GOT3 (cell line): ENCODE measurements at regions not wholly inside any gene's neighbourhood (a gene's known extent, or its start where the extent isn't known, plus 50 kb on each side); places are given as distances from the start of the nearest gene placed in this dataset.

ENCODE experiments used
- DNase-seq: peaks from one replicate; lab custom pipeline; 2025; ENCODE audit warnings: mixed read lengths; lab: John Stamatoyannopoulos, UW

- no peak for DNase-seq
Observed at GRCh38 chr2:204479557-204479956, 65.7 kb upstream of the PARD3B start.

- no peak for DNase-seq
Observed at GRCh38 chr2:204480676-204481075, 64.6 kb upstream of the PARD3B start.

GRCh38 chr2:204483608-204484081, 61.6 kb upstream of the PARD3B start:
- no peak for DNase-seq

- DNase-seq, result no peak
Observed at GRCh38 chr2:204486321-204486720, 59.0 kb upstream of the PARD3B start.

- DNase-seq, result no peak
Observed at GRCh38 chr2:204486805-204487204, 58.5 kb upstream of the PARD3B start.

GRCh38 chr2:204487447-204488229, 57.6 kb upstream of the PARD3B start:
- no peak for DNase-seq

GRCh38 chr2:204491528-204491927, 53.7 kb upstream of the PARD3B start:
- no peak for DNase-seq

GRCh38 chr2:204492417-204492816, 52.9 kb upstream of the PARD3B start:
- DNase-seq, result no peak

- DNase-seq, result no peak
Observed at GRCh38 chr2:204494681-204495080, 50.6 kb upstream of the PARD3B start.

- no peak for DNase-seq
Observed at GRCh38 chr2:204495381-204495780, 49.9 kb upstream of the PARD3B start.
